SK-N-SH (cell line): ENCODE measurements at regions not wholly inside any gene's neighbourhood (a gene's known extent, or its start where the extent isn't known, plus 50 kb on each side); places are given as distances from the start of the nearest gene placed in this dataset.

Experiments used
- CTCF ChIA-PET: fragments of 300-600, 350-600 bp; formaldehyde crosslinking; extraction: SDS; loops from one replicate; lab custom pipeline; 2021; lab: Yijun Ruan, JAX
- POLR2A ChIA-PET: fragments of 350-600 bp; sonication (Branson Sonifier 250); formaldehyde crosslinking; extraction: SDS; loops from one replicate; lab custom pipeline; 2020; ENCODE audit warnings: antibody characterized with exemption, inconsistent platforms; lab: Yijun Ruan, JAX
- DNase-seq: peaks from one replicate; pipeline ENCODE4 v3.0.0; 2012
- H2AFZ ChIP-seq: fragments of 200-600 bp; sonication (generic); 2 replicates; pipeline ENCODE4 v1.8.1; 2016; ENCODE audit warnings: antibody characterized with exemption, mild to moderate bottlenecking, low read depth
- H3F3A ChIP-seq: fragments of 200-600 bp; sonication (generic); replicated peaks from 2 replicates; pipeline ENCODE3; 2016; ENCODE audit warnings: antibody characterized with exemption, mild to moderate bottlenecking; ENCODE audit not compliant: insufficient read depth
- H3K27ac ChIP-seq, 2 experiments: fragments of 200-500 bp in 1 of 2; fragments of 200-600 bp in 1 of 2; sonication (Bioruptor generic) in 1 of 2; sonication (generic), shearing (Covaris generic) in 1 of 2; 2 replicates each; pipeline versions ENCODE4 v1.5.1 to v1.6.1; 2014 to 2016; ENCODE audit warnings: low read depth in 2 of 2, inconsistent platforms in 1 of 2, low read length in 1 of 2, mild to moderate bottlenecking in 1 of 2, mixed read lengths in 1 of 2
- H3K27me3 ChIP-seq: fragments of 200-600 bp; sonication (generic), shearing (Covaris generic); 2 replicates; pipeline ENCODE4 v1.6.1; 2016; ENCODE audit warnings: mixed run types; ENCODE audit not compliant: insufficient read depth
- H3K36me3 ChIP-seq, 2 experiments: fragments of 200-500 bp in 1 of 2; fragments of 200-600 bp in 1 of 2; sonication (Bioruptor generic) in 1 of 2; sonication (generic) in 1 of 2; replicated peaks in 1 of 2; 2 replicates each; pipeline versions ENCODE3 to v1.5.1; 2014 to 2016; ENCODE audit warnings: low read length in 1 of 2, mild to moderate bottlenecking in 1 of 2; ENCODE audit not compliant: insufficient read depth in 2 of 2, control insufficient read depth in 1 of 2
- H3K4me1 ChIP-seq, 2 experiments: fragments of 200-500 bp in 1 of 2; fragments of 200-600 bp in 1 of 2; sonication (Bioruptor generic) in 1 of 2; sonication (generic), shearing (Covaris generic) in 1 of 2; 2 replicates each; pipeline versions ENCODE4 v1.5.1 to v1.6.1; 2014 to 2016; ENCODE audit warnings: low read depth in 1 of 2, low read length in 1 of 2, mixed run types in 1 of 2; ENCODE audit not compliant: insufficient read depth in 2 of 2, control insufficient read depth in 1 of 2
- H3K4me2 ChIP-seq: fragments of 200-600 bp; sonication (generic), shearing (Covaris generic); 2 replicates; pipeline ENCODE4 v1.6.1; 2017; ENCODE audit warnings: mixed run types
- H3K4me3 ChIP-seq, 2 experiments: fragments of 200-500 bp in 1 of 2; fragments of 200-600 bp in 1 of 2; sonication (Bioruptor generic) in 1 of 2; sonication (generic), shearing (Covaris generic) in 1 of 2; 2 replicates each; pipeline versions ENCODE4 v1.5.1 to v1.8.1; 2014 to 2016; ENCODE audit warnings: low read depth in 2 of 2, inconsistent platforms in 1 of 2, low read length in 1 of 2, mild to moderate bottlenecking in 1 of 2, mixed read lengths in 1 of 2, moderate library complexity in 1 of 2
- H3K79me2 ChIP-seq: fragments of 200-600 bp; sonication (generic); 2 replicates; pipeline ENCODE4 v1.8.1; 2017; ENCODE audit warnings: mild to moderate bottlenecking; ENCODE audit not compliant: insufficient read depth
- H3K9ac ChIP-seq: fragments of 200-600 bp; sonication (generic); 2 replicates; pipeline ENCODE4 v1.6.1; 2017; ENCODE audit warnings: mixed run types
- H3K9me2 ChIP-seq: fragments of 200-600 bp; sonication (generic); 2 replicates; pipeline ENCODE4 v1.6.1; 2017; ENCODE audit warnings: mixed run types
- H3K9me3 ChIP-seq: fragments of 200-600 bp; sonication (generic); 2 replicates; pipeline ENCODE4 v1.6.1; 2017; ENCODE audit warnings: mixed run types, mild to moderate bottlenecking, moderate library complexity
- H4K20me1 ChIP-seq: fragments of 200-600 bp; sonication (generic); 2 replicates; pipeline ENCODE4 v1.6.1; 2017; ENCODE audit warnings: mild to moderate bottlenecking, mixed run types; ENCODE audit not compliant: insufficient read depth
- CHD2 ChIP-seq: fragments of 150-350 bp; IDR thresholded peaks from 2 replicates; pipeline ENCODE4 v1.6.1; 2018; ENCODE audit warnings: low read length; ENCODE audit not compliant: partially characterized antibody
- ELF1 ChIP-seq: IDR thresholded peaks from 2 replicates; pipeline ENCODE4 v1.4.0; 2012
- EZH2phosphoT487 ChIP-seq: fragments of 200-600 bp; sonication (generic); IDR thresholded peaks from 2 replicates; pipeline ENCODE4 v1.6.1; 2017; ENCODE audit warnings: low read depth, mixed run types, mild to moderate bottlenecking, antibody characterized with exemption, moderate library complexity, borderline replicate concordance
- FOSL2 ChIP-seq: IDR thresholded peaks from 2 replicates; pipeline ENCODE4 v1.4.0; 2012; ENCODE audit warnings: low read depth, mild to moderate bottlenecking, moderate library complexity, borderline replicate concordance
- MXI1 ChIP-seq: IDR thresholded peaks from 2 replicates; pipeline ENCODE4 v1.6.1; 2012; ENCODE audit warnings: mild to moderate bottlenecking, low read depth, low read length, improper control_type of control experiment
- NFIC ChIP-seq: IDR thresholded peaks from 2 replicates; pipeline ENCODE4 v1.4.0; 2012; ENCODE audit warnings: borderline replicate concordance
- NRF1 ChIP-seq: IDR thresholded peaks from 2 replicates; pipeline ENCODE4 v1.6.1; 2012; ENCODE audit warnings: low read depth, mild to moderate bottlenecking, low read length
- RAD21 ChIP-seq: IDR thresholded peaks from 2 replicates; pipeline ENCODE4 v1.6.1; 2012; ENCODE audit warnings: mild to moderate bottlenecking, low read length
- RCOR1 ChIP-seq: fragments of 150-350 bp; IDR thresholded peaks from 2 replicates; pipeline ENCODE4 v1.6.1; 2017; ENCODE audit warnings: antibody characterized with exemption, low read length
- RFX5 ChIP-seq: IDR thresholded peaks from 2 replicates; pipeline ENCODE4 v1.6.1; 2012; ENCODE audit warnings: mild to moderate bottlenecking, improper control_type of control experiment, low read length
- TAF1 ChIP-seq: IDR thresholded peaks from 2 replicates; pipeline ENCODE4 v1.6.1; 2012; ENCODE audit warnings: low read depth, mild to moderate bottlenecking, low read length, moderate library complexity, borderline replicate concordance
- TCF12 ChIP-seq: IDR thresholded peaks from 2 replicates; pipeline ENCODE4 v1.4.0; 2012
- TEAD4 ChIP-seq: IDR thresholded peaks from 2 replicates; pipeline ENCODE4 v1.4.0; 2012; ENCODE audit warnings: mild to moderate bottlenecking, borderline replicate concordance; ENCODE audit not compliant: insufficient read depth
- YY1 ChIP-seq: IDR thresholded peaks from 2 replicates; pipeline ENCODE4 v1.4.0; 2012; ENCODE audit warnings: low read depth, mild to moderate bottlenecking
- WGBS: methylation state at CpG from one replicate; pipeline ENCODE4 v1.1.6; 2017; ENCODE audit warnings: low lambda C conversion rate; 5-methylcytosine and 5-hydroxymethylcytosine counted together
- TF ChIP-seq, protein P1 (sequence below): IDR thresholded peaks from 2 replicates; pipeline ENCODE4 v1.6.1; 2012; ENCODE audit warnings: mild to moderate bottlenecking, low read depth, low read length, moderate library complexity
- TF ChIP-seq, protein P2 (sequence below): fragments of 150-350 bp; IDR thresholded peaks from 2 replicates; pipeline ENCODE4 v1.6.1; 2016; ENCODE audit warnings: mild to moderate bottlenecking, low read depth, low read length
- TF ChIP-seq, protein P3 (sequence below): IDR thresholded peaks from 2 replicates; pipeline ENCODE4; 2012
- TF ChIP-seq, protein P4 (sequence below): IDR thresholded peaks from 2 replicates; pipeline ENCODE4 v1.4.0; 2012; ENCODE audit warnings: low read depth
- TF ChIP-seq, protein P5 (sequence below): fragments of 200-600 bp; sonication (generic); IDR thresholded peaks from 2 replicates; pipeline ENCODE4 v1.6.1; 2017; ENCODE audit warnings: antibody characterized with exemption, mild to moderate bottlenecking, moderate library complexity
- TF ChIP-seq, protein P6 (sequence below): IDR thresholded peaks from 2 replicates; pipeline ENCODE4 v1.4.0; 2012; ENCODE audit warnings: low read depth, borderline replicate concordance

DNA sequence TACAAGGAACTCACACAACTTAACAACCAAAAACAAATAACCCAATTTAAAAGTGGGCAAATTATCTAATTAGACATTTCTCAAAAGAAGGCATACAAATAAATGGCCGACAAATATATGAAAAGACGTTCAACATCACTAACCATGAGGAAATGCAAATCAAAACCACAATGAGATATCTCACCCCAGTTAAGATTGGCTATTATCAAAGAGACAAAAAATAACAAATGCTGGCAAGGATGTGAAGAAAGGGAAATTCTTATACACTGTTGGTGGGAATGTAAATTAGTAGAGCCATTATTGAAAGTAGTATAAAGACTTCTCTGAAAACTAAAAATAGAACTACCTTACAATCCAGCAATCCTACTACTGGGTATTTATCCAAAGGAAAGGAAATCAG, 96.7 kb upstream of the SIRPG start:
- Histone ChIP-seq H3K4me2 (no peak overlapping the region), H3K9me3 (no peaks in the 10 kb centered on the region), H3K4me1 (no peaks in the 10 kb centered on the region), H4K20me1 (no peaks in the 10 kb centered on the region), H2AFZ (no peak overlapping the region), H3K79me2 (no peaks in the 10 kb centered on the region), H3K4me3 (no peak overlapping the region), H3K27me3 (no peaks in the 10 kb centered on the region; the same call in 1 of the 2 replicates), H3K27ac (no peak overlapping the region), H3K9me2 (no peaks in the 10 kb centered on the region), H3K9ac (no peak overlapping the region), H3K36me3 (no peaks in the 10 kb centered on the region), H3F3A (no peaks in the 10 kb centered on the region)
- DNase-seq: no peak
- POLR2A ChIA-PET: no interaction called here
- no peak for TF ChIP-seq EZH2phosphoT487
- no peak for TF ChIP-seq RCOR1
- TF ChIP-seq, protein P1, sequence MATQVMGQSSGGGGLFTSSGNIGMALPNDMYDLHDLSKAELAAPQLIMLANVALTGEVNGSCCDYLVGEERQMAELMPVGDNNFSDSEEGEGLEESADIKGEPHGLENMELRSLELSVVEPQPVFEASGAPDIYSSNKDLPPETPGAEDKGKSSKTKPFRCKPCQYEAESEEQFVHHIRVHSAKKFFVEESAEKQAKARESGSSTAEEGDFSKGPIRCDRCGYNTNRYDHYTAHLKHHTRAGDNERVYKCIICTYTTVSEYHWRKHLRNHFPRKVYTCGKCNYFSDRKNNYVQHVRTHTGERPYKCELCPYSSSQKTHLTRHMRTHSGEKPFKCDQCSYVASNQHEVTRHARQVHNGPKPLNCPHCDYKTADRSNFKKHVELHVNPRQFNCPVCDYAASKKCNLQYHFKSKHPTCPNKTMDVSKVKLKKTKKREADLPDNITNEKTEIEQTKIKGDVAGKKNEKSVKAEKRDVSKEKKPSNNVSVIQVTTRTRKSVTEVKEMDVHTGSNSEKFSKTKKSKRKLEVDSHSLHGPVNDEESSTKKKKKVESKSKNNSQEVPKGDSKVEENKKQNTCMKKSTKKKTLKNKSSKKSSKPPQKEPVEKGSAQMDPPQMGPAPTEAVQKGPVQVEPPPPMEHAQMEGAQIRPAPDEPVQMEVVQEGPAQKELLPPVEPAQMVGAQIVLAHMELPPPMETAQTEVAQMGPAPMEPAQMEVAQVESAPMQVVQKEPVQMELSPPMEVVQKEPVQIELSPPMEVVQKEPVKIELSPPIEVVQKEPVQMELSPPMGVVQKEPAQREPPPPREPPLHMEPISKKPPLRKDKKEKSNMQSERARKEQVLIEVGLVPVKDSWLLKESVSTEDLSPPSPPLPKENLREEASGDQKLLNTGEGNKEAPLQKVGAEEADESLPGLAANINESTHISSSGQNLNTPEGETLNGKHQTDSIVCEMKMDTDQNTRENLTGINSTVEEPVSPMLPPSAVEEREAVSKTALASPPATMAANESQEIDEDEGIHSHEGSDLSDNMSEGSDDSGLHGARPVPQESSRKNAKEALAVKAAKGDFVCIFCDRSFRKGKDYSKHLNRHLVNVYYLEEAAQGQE: no peak
- TF ChIP-seq RAD21: no peak
- no peak for TF ChIP-seq NFIC
- no peak for TF ChIP-seq RFX5
- no peak for TF ChIP-seq YY1
- TF ChIP-seq, protein P2, sequence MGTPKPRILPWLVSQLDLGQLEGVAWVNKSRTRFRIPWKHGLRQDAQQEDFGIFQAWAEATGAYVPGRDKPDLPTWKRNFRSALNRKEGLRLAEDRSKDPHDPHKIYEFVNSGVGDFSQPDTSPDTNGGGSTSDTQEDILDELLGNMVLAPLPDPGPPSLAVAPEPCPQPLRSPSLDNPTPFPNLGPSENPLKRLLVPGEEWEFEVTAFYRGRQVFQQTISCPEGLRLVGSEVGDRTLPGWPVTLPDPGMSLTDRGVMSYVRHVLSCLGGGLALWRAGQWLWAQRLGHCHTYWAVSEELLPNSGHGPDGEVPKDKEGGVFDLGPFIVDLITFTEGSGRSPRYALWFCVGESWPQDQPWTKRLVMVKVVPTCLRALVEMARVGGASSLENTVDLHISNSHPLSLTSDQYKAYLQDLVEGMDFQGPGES: no peak
- TF ChIP-seq TCF12: no peak
- no peak for TF ChIP-seq MXI1
- WGBS: 23% methylated on average over 2 of the region's 2 CpGs
- CTCF ChIA-PET: interaction anchor here (0.8 to 3.1 kb wide), 3 partner anchors 10 to 19 kb away, joined by 3 to 13 read pairs (median 7); no protein-coding TSS in a partner anchor

DNA sequence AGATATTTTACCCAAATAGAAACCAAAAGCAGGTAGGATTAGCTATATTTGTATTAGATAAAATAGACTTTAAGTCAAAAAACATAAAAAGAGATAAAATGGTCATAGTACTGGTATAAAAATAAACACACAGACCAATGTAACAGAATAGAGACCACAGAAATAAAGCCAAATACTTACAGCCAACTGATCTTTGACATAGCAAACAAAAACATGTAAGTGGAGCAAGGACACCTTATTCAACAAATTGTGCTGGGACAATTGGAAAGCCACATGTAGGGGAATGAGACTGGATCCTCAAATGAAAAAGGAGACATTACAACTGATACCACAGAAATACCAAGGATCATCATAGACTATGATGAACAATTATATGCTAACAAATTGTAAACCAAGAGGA, 94.5 kb upstream of the SIRPG start:
- no peak overlapping the region for H3K9ac ChIP-seq
- DNase-seq: no peak
- H3K36me3 ChIP-seq: no peaks in the 10 kb centered on the region
- no peak overlapping the region for H3K4me2 ChIP-seq
- H3F3A ChIP-seq: no peaks in the 10 kb centered on the region
- CTCF ChIA-PET: interaction anchor here (0.5 to 2.3 kb wide), 4 partner anchors 12 to 543 kb away, joined by 3 to 7 read pairs (median 4); no protein-coding TSS in a partner anchor
- no peaks in the 10 kb centered on the region for H3K79me2 ChIP-seq
- no peak overlapping the region for H2AFZ ChIP-seq
- peaks cover 0 to 8% of the 10 kb centered on the region in 2 experiments; a peak in 1 of 4 replicates for H3K4me1 ChIP-seq
- no peaks in the 10 kb centered on the region for H4K20me1 ChIP-seq
- H3K4me3 ChIP-seq: no peak overlapping the region
- H3K27ac ChIP-seq: no peak overlapping the region
- POLR2A ChIA-PET: no interaction called here
- no peaks in the 10 kb centered on the region for H3K9me3 ChIP-seq
- H3K27me3 ChIP-seq: no peaks in the 10 kb centered on the region; the same call in 1 of the 2 replicates
- no peaks in the 10 kb centered on the region for H3K9me2 ChIP-seq
- TF ChIP-seq NRF1: no peak
- TF ChIP-seq YY1: no peak
- TF ChIP-seq, protein P3, sequence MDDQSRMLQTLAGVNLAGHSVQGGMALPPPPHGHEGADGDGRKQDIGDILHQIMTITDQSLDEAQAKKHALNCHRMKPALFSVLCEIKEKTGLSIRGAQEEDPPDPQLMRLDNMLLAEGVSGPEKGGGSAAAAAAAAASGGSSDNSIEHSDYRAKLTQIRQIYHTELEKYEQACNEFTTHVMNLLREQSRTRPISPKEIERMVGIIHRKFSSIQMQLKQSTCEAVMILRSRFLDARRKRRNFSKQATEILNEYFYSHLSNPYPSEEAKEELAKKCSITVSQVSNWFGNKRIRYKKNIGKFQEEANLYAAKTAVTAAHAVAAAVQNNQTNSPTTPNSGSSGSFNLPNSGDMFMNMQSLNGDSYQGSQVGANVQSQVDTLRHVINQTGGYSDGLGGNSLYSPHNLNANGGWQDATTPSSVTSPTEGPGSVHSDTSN: no peak
- TF ChIP-seq, protein P4, sequence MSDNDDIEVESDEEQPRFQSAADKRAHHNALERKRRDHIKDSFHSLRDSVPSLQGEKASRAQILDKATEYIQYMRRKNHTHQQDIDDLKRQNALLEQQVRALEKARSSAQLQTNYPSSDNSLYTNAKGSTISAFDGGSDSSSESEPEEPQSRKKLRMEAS: no peak
- TF ChIP-seq, protein P5, sequence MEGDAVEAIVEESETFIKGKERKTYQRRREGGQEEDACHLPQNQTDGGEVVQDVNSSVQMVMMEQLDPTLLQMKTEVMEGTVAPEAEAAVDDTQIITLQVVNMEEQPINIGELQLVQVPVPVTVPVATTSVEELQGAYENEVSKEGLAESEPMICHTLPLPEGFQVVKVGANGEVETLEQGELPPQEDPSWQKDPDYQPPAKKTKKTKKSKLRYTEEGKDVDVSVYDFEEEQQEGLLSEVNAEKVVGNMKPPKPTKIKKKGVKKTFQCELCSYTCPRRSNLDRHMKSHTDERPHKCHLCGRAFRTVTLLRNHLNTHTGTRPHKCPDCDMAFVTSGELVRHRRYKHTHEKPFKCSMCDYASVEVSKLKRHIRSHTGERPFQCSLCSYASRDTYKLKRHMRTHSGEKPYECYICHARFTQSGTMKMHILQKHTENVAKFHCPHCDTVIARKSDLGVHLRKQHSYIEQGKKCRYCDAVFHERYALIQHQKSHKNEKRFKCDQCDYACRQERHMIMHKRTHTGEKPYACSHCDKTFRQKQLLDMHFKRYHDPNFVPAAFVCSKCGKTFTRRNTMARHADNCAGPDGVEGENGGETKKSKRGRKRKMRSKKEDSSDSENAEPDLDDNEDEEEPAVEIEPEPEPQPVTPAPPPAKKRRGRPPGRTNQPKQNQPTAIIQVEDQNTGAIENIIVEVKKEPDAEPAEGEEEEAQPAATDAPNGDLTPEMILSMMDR: no peak
- TF ChIP-seq ELF1: no peak
- no peak for TF ChIP-seq CHD2
- no peak for TF ChIP-seq FOSL2
- no peak for TF ChIP-seq EZH2phosphoT487
- no peak for TF ChIP-seq TEAD4
- no peak for TF ChIP-seq RCOR1
- TF ChIP-seq, protein P6, sequence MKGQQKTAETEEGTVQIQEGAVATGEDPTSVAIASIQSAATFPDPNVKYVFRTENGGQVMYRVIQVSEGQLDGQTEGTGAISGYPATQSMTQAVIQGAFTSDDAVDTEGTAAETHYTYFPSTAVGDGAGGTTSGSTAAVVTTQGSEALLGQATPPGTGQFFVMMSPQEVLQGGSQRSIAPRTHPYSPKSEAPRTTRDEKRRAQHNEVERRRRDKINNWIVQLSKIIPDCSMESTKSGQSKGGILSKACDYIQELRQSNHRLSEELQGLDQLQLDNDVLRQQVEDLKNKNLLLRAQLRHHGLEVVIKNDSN: no peak
- no peak for TF ChIP-seq TAF1
- no peak for TF ChIP-seq TCF12
